Stimulated activated CD4-positive, alpha-beta T cell treated with anti-CD3 and anti-CD28 coated beads, Interleukin-2, amount 100 ng/mL, for 24 hours (primary cell): ENCODE measurements at regions not wholly inside any gene's neighbourhood (a gene's known extent, or its start where the extent isn't known, plus 50 kb on each side); places are given as distances from the start of the nearest gene placed in this dataset.

Source experiments
- DNase-seq, 2 donors: peaks; one replicate each; pipeline ENCODE4 v3.0.0-alpha.2; 2020

- no peak for DNase-seq
These were observed 251.0 kb downstream of the SAMD5 start for GRCh38 chr6:147759536-147759935.

GRCh38 chr6:147765541-147765940 lies 257.1 kb downstream of the SAMD5 start:
- no peak for DNase-seq

GRCh38 chr6:147768969-147769368 lies 260.5 kb downstream of the SAMD5 start:
- DNase-seq: no peak

- no peak for DNase-seq
These were observed 261.1 kb downstream of the SAMD5 start for GRCh38 chr6:147769496-147770087.

- DNase-seq: no peak
These were observed 261.7 kb downstream of the SAMD5 start for GRCh38 chr6:147770221-147770620.

- no peak for DNase-seq
These were observed 264.2 kb downstream of the SAMD5 start for GRCh38 chr6:147772724-147773123.

GRCh38 chr6:147774856-147775255 lies 266.4 kb downstream of the SAMD5 start:
- no peak for DNase-seq

GRCh38 chr6:147776631-147777213 lies 268.2 kb downstream of the SAMD5 start:
- DNase-seq: no peak

- no peak for DNase-seq
These were observed 271.1 kb downstream of the SAMD5 start for GRCh38 chr6:147779624-147780023.

- no peak for DNase-seq
These were observed 273.8 kb downstream of the SAMD5 start for GRCh38 chr6:147782302-147782701.

- DNase-seq: no peak
These were observed 275.9 kb downstream of the SAMD5 start for GRCh38 chr6:147784371-147784770.

- DNase-seq: no peak
These were observed 278.9 kb downstream of the SAMD5 start for GRCh38 chr6:147787417-147787816.

GRCh38 chr6:147789430-147789947 lies 281.0 kb downstream of the SAMD5 start:
- DNase-seq: no peak

- no peak for DNase-seq
These were observed 285.6 kb downstream of the SAMD5 start for GRCh38 chr6:147793871-147794643.

- no peak for DNase-seq
These were observed 294.0 kb downstream of the SAMD5 start for GRCh38 chr6:147802459-147802858.

- DNase-seq: no peak
These were observed 296.7 kb downstream of the SAMD5 start for GRCh38 chr6:147805155-147805554.

GRCh38 chr6:147806697-147807096 lies 298.2 kb downstream of the SAMD5 start:
- no peak for DNase-seq

- no peak for DNase-seq
These were observed 300.1 kb downstream of the SAMD5 start for GRCh38 chr6:147808640-147809039.

GRCh38 chr6:147811913-147812629 lies 303.6 kb downstream of the SAMD5 start:
- no peak for DNase-seq

- DNase-seq: no peak
These were observed 308.7 kb downstream of the SAMD5 start for GRCh38 chr6:147817042-147817689.

GRCh38 chr6:147820520-147820919 lies 312.0 kb downstream of the SAMD5 start:
- no peak for DNase-seq

GRCh38 chr6:147821295-147821897 lies 312.9 kb downstream of the SAMD5 start:
- DNase-seq: no peak
